Ishikawa (cell line): ENCODE measurements at regions not wholly inside any gene's neighbourhood (a gene's known extent, or its start where the extent isn't known, plus 50 kb on each side); places are given as distances from the start of the nearest gene placed in this dataset.

Source experiments
- CEBPB ChIP-seq: IDR thresholded peaks from 2 replicates; pipeline ENCODE4 v1.6.1; 2012
- CREB1 ChIP-seq: IDR thresholded peaks from 2 replicates; pipeline ENCODE4 v1.6.1; 2012; ENCODE audit warnings: low read depth
- EGR1 ChIP-seq: IDR thresholded peaks from 2 replicates; pipeline ENCODE4 v1.6.1; 2012
- EP300 ChIP-seq: IDR thresholded peaks from 2 replicates; pipeline ENCODE4 v1.6.1; 2012; ENCODE audit warnings: borderline replicate concordance
- FOXM1 ChIP-seq: IDR thresholded peaks from 2 replicates; pipeline ENCODE4 v1.6.1; 2012; ENCODE audit warnings: low read depth, borderline replicate concordance
- NFIC ChIP-seq: IDR thresholded peaks from 2 replicates; pipeline ENCODE4 v1.6.1; 2012
- RAD21 ChIP-seq: IDR thresholded peaks from 2 replicates; pipeline ENCODE4 v1.6.1; 2012; ENCODE audit warnings: low read depth
- REST ChIP-seq: IDR thresholded peaks from 2 replicates; pipeline ENCODE4 v1.6.1; 2012; ENCODE audit warnings: low read depth, mild to moderate bottlenecking
- TAF1 ChIP-seq: IDR thresholded peaks from 2 replicates; pipeline ENCODE4 v1.6.1; 2012; ENCODE audit warnings: low read depth, mild to moderate bottlenecking
- TCF12 ChIP-seq: IDR thresholded peaks from 2 replicates; pipeline ENCODE4 v1.6.1; 2012; ENCODE audit warnings: low read depth
- TEAD4 ChIP-seq: IDR thresholded peaks from 2 replicates; pipeline ENCODE4 v1.6.1; 2012
- YY1 ChIP-seq: IDR thresholded peaks from 2 replicates; pipeline ENCODE4 v1.6.1; 2012; ENCODE audit warnings: low read depth
- ZBTB7A ChIP-seq: IDR thresholded peaks from 2 replicates; pipeline ENCODE4 v1.6.1; 2012; ENCODE audit warnings: low read depth
- TF ChIP-seq, protein P1 (sequence below): IDR thresholded peaks from 2 replicates; pipeline ENCODE4 v1.6.1; 2012
- TF ChIP-seq, protein P2 (sequence below): IDR thresholded peaks from 2 replicates; pipeline ENCODE4 v1.6.1; 2012

GRCh38 chr2:16290311-16291020, 350.1 kb downstream of the MYCN start:
- TF ChIP-seq FOXM1 (no peak), EGR1 (no peak), ZBTB7A (no peak), NFIC (no peak), REST (no peak), TEAD4 (no peak), CREB1 (no peak), YY1 (no peak), TCF12 (no peak), EP300 (no peak), CEBPB (no peak), RAD21 (no peak), TAF1 (no peak)
- TF ChIP-seq, protein P1, sequence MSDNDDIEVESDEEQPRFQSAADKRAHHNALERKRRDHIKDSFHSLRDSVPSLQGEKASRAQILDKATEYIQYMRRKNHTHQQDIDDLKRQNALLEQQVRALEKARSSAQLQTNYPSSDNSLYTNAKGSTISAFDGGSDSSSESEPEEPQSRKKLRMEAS, result no peak
- TF ChIP-seq, protein P2, sequence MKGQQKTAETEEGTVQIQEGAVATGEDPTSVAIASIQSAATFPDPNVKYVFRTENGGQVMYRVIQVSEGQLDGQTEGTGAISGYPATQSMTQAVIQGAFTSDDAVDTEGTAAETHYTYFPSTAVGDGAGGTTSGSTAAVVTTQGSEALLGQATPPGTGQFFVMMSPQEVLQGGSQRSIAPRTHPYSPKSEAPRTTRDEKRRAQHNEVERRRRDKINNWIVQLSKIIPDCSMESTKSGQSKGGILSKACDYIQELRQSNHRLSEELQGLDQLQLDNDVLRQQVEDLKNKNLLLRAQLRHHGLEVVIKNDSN, result no peak

DNA sequence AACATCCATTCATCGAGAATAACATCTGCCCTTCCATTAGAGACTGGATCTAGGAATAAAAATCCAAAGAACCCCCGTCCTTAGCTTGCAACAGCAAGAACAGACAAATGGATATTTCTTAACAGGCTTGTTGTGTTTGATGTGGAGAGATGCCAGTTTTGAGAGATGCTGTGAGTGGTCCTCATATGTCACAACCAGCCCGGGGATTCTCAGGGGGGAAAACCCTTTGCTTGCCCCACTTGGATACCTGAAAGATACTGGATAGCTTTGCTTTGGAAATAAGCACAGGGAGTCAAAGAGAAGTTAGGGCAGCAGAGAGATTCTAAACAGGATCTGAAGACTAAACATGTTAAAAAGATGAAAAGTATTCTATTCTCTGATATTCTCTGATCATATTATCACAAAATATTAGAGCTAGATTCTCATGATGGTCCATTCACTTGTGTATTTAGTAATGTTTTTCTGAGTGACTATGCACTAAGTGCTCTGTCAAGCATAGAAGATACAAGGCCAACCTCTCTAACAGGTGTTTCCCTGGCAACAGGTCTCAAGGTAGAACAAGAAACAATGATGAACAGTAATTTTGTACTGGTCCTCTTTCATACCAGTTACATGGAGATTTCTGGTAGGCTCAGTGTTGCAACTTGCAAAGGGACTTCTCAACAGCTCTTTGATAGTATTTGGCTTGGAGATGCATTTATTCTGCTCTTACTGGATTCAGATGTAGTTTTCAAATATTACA, 348.2 kb downstream of the MYCN start:
- TF ChIP-seq, protein P1, result no peak
- TF ChIP-seq RAD21 (no peak), CEBPB (no peak), EGR1 (no peak), YY1 (no peak), CREB1 (no peak), FOXM1 (no peak), EP300 (no peak), TAF1 (no peak), TCF12 (no peak), REST (no peak), ZBTB7A (no peak), TEAD4 (no peak), NFIC (no peak)
- TF ChIP-seq, protein P2, result no peak

DNA sequence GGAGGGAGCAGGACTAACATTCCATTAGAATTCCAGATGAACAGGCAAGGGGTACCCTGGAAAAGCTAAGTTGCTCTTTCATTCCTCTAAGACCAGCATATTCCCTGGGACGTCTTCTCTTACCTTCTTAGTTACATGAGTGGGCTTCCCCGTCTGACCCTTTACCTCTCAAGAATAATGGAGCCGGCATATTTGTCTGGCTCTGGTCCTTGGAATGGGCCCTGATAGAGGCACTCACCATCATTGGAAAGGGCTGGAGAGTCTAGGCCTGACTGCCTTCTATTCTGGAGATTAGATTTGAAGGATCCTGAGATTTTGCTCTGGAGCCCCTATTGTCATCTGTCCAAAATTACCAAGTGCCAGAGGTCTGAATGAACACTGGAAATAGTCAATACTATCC, 347.5 kb downstream of the MYCN start:
- TF ChIP-seq TAF1, result no peak
- TF ChIP-seq, protein P2, result no peak

DNA sequence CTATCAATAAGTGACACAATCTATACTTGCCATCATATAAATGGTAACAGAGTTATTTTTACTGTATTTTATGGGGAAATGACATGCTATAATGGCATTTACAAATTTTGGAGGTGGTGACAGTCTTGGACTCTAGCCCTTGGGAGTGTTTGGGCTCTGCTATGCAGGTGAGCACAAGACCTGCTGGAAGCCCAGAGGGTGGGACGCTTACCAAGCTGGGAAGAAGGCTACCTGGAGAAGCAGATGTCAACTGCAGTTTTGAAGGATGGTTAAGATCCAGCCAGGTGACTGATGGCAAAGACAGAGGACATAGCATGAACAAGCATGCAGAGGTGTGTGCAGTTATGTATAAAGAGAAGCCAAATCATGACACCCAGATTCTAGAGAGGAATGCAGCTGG, 346.9 kb downstream of the MYCN start:
- TF ChIP-seq, protein P2, result no peak
- no peak for TF ChIP-seq ZBTB7A
- TF ChIP-seq CREB1, result no peak
- no peak for TF ChIP-seq NFIC
- TF ChIP-seq, protein P1, result no peak
- TF ChIP-seq TEAD4, result no peak
- no peak for TF ChIP-seq TCF12
- no peak for TF ChIP-seq EP300
- TF ChIP-seq TAF1, result no peak
- TF ChIP-seq CEBPB, result no peak
- TF ChIP-seq FOXM1, result no peak
